ENCODE measurements at regions not wholly inside any gene's neighbourhood (a gene's known extent, or its start where the extent isn't known, plus 50 kb on each side); places are given as distances from the start of the nearest gene placed in this dataset.

- TF ChIP-seq GATA2 (IDR thresholded peaks at IDR 0.05; ENCODE audit: low read depth, low read length), result no peak
- TF ChIP-seq GATA3 (IDR thresholded peaks at IDR 0.05; ENCODE audit: low read depth, low read length), result no peak
Measured at GRCh38 chr9:75644649-75645048, 245.8 kb upstream of the PCSK5 start.

All from SH-SY5Y (cell line).